ENCODE measurements at regions not wholly inside any gene's neighbourhood (a gene's known extent, or its start where the extent isn't known, plus 50 kb on each side); places are given as distances from the start of the nearest gene placed in this dataset.

DNA sequence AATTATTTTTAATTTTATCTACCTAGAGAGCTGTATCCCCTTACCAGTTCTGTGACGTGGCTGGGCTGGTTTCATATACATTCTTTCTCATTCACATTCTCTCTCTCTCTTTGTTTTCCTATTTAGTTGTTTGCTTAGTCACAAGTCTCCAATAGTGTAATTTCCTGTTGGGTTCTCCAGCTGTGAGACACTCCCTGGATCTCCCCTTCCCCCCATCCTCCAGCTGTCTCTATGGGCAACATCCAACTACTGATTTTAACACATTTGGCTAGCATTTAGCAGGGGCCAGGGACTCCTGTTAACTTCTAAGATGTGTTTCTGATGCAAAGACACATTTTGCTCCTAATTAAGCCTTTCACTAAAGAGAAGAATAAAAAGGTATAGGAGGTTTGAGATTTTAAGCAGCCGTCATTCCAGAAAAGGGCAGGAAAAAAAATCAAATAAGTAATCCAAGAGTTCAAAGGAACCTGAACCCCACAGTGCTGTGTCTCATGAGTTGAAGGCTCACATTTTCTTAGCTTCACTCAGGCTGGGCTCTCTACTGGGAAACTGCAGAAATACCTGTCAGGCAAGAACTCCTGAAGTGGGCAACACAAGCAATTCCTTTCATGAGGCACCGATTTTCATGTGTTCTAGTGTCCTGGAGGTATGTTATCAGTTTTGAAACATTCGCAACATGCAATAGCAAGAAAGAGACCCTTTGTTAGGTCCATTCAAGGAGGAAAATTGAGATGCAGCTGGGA lies 198.7 kb upstream of the C9orf72 start:
- TF ChIP-seq, protein P1, sequence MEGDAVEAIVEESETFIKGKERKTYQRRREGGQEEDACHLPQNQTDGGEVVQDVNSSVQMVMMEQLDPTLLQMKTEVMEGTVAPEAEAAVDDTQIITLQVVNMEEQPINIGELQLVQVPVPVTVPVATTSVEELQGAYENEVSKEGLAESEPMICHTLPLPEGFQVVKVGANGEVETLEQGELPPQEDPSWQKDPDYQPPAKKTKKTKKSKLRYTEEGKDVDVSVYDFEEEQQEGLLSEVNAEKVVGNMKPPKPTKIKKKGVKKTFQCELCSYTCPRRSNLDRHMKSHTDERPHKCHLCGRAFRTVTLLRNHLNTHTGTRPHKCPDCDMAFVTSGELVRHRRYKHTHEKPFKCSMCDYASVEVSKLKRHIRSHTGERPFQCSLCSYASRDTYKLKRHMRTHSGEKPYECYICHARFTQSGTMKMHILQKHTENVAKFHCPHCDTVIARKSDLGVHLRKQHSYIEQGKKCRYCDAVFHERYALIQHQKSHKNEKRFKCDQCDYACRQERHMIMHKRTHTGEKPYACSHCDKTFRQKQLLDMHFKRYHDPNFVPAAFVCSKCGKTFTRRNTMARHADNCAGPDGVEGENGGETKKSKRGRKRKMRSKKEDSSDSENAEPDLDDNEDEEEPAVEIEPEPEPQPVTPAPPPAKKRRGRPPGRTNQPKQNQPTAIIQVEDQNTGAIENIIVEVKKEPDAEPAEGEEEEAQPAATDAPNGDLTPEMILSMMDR (IDR thresholded peaks at IDR 0.05), result no peak
- TF ChIP-seq POLR2A (IDR thresholded peaks at IDR 0.05), result no peak

Data from thyroid gland (tissue), 4 donors.